GM12872 (cell line): ENCODE measurements at regions not wholly inside any gene's neighbourhood (a gene's known extent, or its start where the extent isn't known, plus 50 kb on each side); places are given as distances from the start of the nearest gene placed in this dataset.

Experiments used
- CTCF ChIP-seq: IDR thresholded peaks from 3 replicates; pipeline ENCODE4 v1.5.1; 2011; ENCODE audit warnings: low read depth, mild to moderate bottlenecking, low read length, moderate library complexity; ENCODE audit not compliant: insufficient read depth

GRCh38 chr6:113647143-113647889, 209.8 kb upstream of the MARCKS start:
- TF ChIP-seq CTCF = no peak

- TF ChIP-seq CTCF = no peak
These were observed 208.4 kb upstream of the MARCKS start for GRCh38 chr6:113648698-113649097.

- TF ChIP-seq CTCF = no peak
These were observed 207.9 kb upstream of the MARCKS start for GRCh38 chr6:113649276-113649675.

GRCh38 chr6:113649880-113650609, 207.1 kb upstream of the MARCKS start:
- TF ChIP-seq CTCF = no peak

- no peak for TF ChIP-seq CTCF
These were observed 206.6 kb upstream of the MARCKS start for GRCh38 chr6:113650610-113650979.

- no peak for TF ChIP-seq CTCF
These were observed 206.0 kb upstream of the MARCKS start for GRCh38 chr6:113651120-113651519.

GRCh38 chr6:113651920-113652319, 205.2 kb upstream of the MARCKS start:
- no peak for TF ChIP-seq CTCF
